GM12878 (cell line): ENCODE measurements at regions not wholly inside any gene's neighbourhood (a gene's known extent, or its start where the extent isn't known, plus 50 kb on each side); places are given as distances from the start of the nearest gene placed in this dataset.

ENCODE experiments used
- ATAC-seq: fragments of 200-7000 bp; cut with Tn5 transposase; 3 replicates; pipeline ENCODE4 v1.9.1; 2020; ENCODE audit warnings: mild to moderate bottlenecking, moderate library complexity
- BruUV-seq: library from RNA; stranded (reverse); fragments of 400-500 nt; replicated peaks from 2 replicates; lab custom pipeline; 2021; lab: Mats Ljungman, UMichigan
- CTCF ChIA-PET: fragments of 300-600 bp; sonication (Branson Sonifier 250); formaldehyde crosslinking; extraction: SDS; loops from one replicate; lab custom pipeline; 2021; ENCODE audit warnings: inconsistent platforms; lab: Yijun Ruan, JAX
- POLR2A ChIA-PET: fragments of 350-600 bp; formaldehyde crosslinking; extraction: SDS; loops from one replicate; lab custom pipeline; 2021; ENCODE audit warnings: inconsistent platforms; lab: Charles Lee
- RAD21 ChIA-PET: fragments of 300-600 bp; sonication (Branson Sonifier 250); formaldehyde crosslinking; loops from one replicate; lab custom pipeline; 2023; ENCODE audit warnings: antibody characterized with exemption; ENCODE audit not compliant: unreplicated experiment; lab: Charles Lee
- SMC1A ChIA-PET: fragments of 300-600 bp; sonication (Branson Sonifier 250); formaldehyde crosslinking; loops from one replicate; lab custom pipeline; 2023; ENCODE audit not compliant: unreplicated experiment, uncharacterized antibody; lab: Charles Lee
- DNase-seq: peaks from one replicate; pipeline ENCODE4 v3.0.0-alpha.2; 2011; ENCODE audit warnings: low read depth, low spot score
- FAIRE-seq: peaks from 3 replicates; lab custom pipeline; 2011; peaks lifted over from hg19 to GRCh38; lab: Jason Lieb, UNC
- H2AFZ ChIP-seq: 2 replicates; pipeline ENCODE4 v1.6.0; 2011; ENCODE audit warnings: low read depth, low read length, control low read depth; ENCODE audit not compliant: control insufficient read depth
- H3K27ac ChIP-seq: 2 replicates; pipeline ENCODE4 v1.5.1; 2011; ENCODE audit warnings: control low read depth; ENCODE audit not compliant: control insufficient read depth, insufficient read depth
- H3K27me3 ChIP-seq, 2 experiments: replicated peaks in 1 of 2; 2 replicates each; pipeline versions ENCODE4 v1.6.0 to v1.6.1; 2011; ENCODE audit warnings: low read length in 1 of 2; ENCODE audit not compliant: control insufficient read depth in 2 of 2, insufficient read depth in 2 of 2
- H3K36me3 ChIP-seq, 2 experiments: 2 replicates each; pipeline ENCODE4 v1.5.1; 2011; ENCODE audit warnings: low read length in 1 of 2; ENCODE audit not compliant: control insufficient read depth in 2 of 2, insufficient read depth in 2 of 2
- H3K4me1 ChIP-seq: 2 replicates; pipeline ENCODE4 v1.6.1; 2011; ENCODE audit warnings: mild to moderate bottlenecking, low read length, moderate library complexity, mixed read lengths; ENCODE audit not compliant: control insufficient read depth, insufficient read depth
- H3K4me2 ChIP-seq: 2 replicates; pipeline ENCODE4 v1.6.0; 2011; ENCODE audit warnings: control low read depth; ENCODE audit not compliant: control insufficient read depth, insufficient read depth
- H3K4me3 ChIP-seq: fragments of 200-600 bp; sonication (generic); 2 replicates; pipeline ENCODE4 v1.5.1; 2016
- H3K79me2 ChIP-seq: 2 replicates; pipeline ENCODE4 v1.6.0; 2011; ENCODE audit warnings: low read length; ENCODE audit not compliant: control insufficient read depth, insufficient read depth
- H3K9ac ChIP-seq: 2 replicates; pipeline ENCODE4 v1.8.0; 2011; ENCODE audit warnings: low read length, control low read depth, mixed read lengths; ENCODE audit not compliant: control insufficient read depth, insufficient read depth
- H3K9me3 ChIP-seq: replicated peaks from 3 replicates; pipeline ENCODE4 v1.5.1; 2011; ENCODE audit warnings: mild to moderate bottlenecking, low read length; ENCODE audit not compliant: control insufficient read depth, insufficient read depth
- H4K20me1 ChIP-seq: 2 replicates; pipeline ENCODE4 v1.6.0; 2011; ENCODE audit not compliant: control insufficient read depth, insufficient read depth
- ATF3 ChIP-seq: IDR thresholded peaks from 2 replicates; pipeline ENCODE4 v1.6.1; 2011; ENCODE audit warnings: low read depth, mild to moderate bottlenecking, low read length, moderate library complexity, borderline replicate concordance; ENCODE audit errors: extremely low read depth
- CBX3 ChIP-seq: fragments of 200-600 bp; sonication (generic); IDR thresholded peaks from 2 replicates; pipeline ENCODE4 v1.6.1; 2016; ENCODE audit warnings: low read depth, borderline replicate concordance
- CEBPZ ChIP-seq: fragments of 150-350 bp; IDR thresholded peaks from 2 replicates; pipeline ENCODE4 v1.6.1; 2016; ENCODE audit warnings: low read depth, low read length
- EP300 ChIP-seq, 2 experiments: fragments of 150-350 bp in 1 of 2; IDR thresholded peaks; 2 replicates each; pipeline ENCODE4 v1.6.1; 2011 to 2012; ENCODE audit warnings: low read depth in 2 of 2, low read length in 2 of 2, borderline replicate concordance in 1 of 2, improper control_type of control experiment in 1 of 2, inconsistent platforms in 1 of 2; ENCODE audit not compliant: control insufficient read depth in 1 of 2
- ETV6 ChIP-seq, 2 experiments: fragments of 450-650 bp in 1 of 2; IDR thresholded peaks in 1 of 2; conservative IDR thresholded peaks in 1 of 2; 2 replicates each; pipeline ENCODE4 v1.6.1; 2014; ENCODE audit warnings: antibody characterized with exemption in 1 of 2, borderline replicate concordance in 1 of 2, low read depth in 1 of 2, mild to moderate bottlenecking in 1 of 2, moderate library complexity in 1 of 2
- GABPA ChIP-seq: IDR thresholded peaks from 2 replicates; pipeline ENCODE4 v1.6.1; 2014; ENCODE audit warnings: antibody characterized with exemption, low read depth, mild to moderate bottlenecking, inconsistent platforms
- PAX8 ChIP-seq: fragments of 450-650 bp; IDR thresholded peaks from 2 replicates; pipeline ENCODE4 v1.6.1; 2017; ENCODE audit warnings: mild to moderate bottlenecking, moderate library complexity
- POLR2A ChIP-seq: IDR thresholded peaks from 2 replicates; pipeline ENCODE4 v1.6.1; 2011; ENCODE audit warnings: low read depth, mild to moderate bottlenecking, low read length
- RUNX3 ChIP-seq: IDR thresholded peaks from 2 replicates; pipeline ENCODE4 v1.6.1; 2012; ENCODE audit warnings: low read length, inconsistent platforms
- SUZ12 ChIP-seq: fragments of 200-600 bp; sonication (generic); IDR thresholded peaks from one replicate; pipeline ENCODE4 v1.6.1; 2018; ENCODE audit warnings: antibody characterized with exemption, mild to moderate bottlenecking; ENCODE audit not compliant: unreplicated experiment
- YBX1 ChIP-seq: fragments of 450-650 bp; IDR thresholded peaks from 2 replicates; pipeline ENCODE4 v1.6.1; 2016; ENCODE audit warnings: antibody characterized with exemption
- WGBS: methylation state at CpG from one replicate; pipeline ENCODE4 v1.1.6; 2016; ENCODE audit warnings: low lambda C conversion rate; ENCODE audit not compliant: insufficient replicate concordance, insufficient coverage; ENCODE audit errors: missing lambda C conversion rate; 5-methylcytosine and 5-hydroxymethylcytosine counted together
- in situ Hi-C: fragments of 300-500 bp; cut with MboI; formaldehyde crosslinking; loops from 9 replicates; pipeline ENCODE4 v1.14.3; 2018; ENCODE audit warnings: mixed read lengths
- intact Hi-C: fragments of 100-400 bp; cut with micrococcal nuclease; formaldehyde crosslinking; loops from one replicate; pipeline ENCODE4 v1.14.2; 2022; ENCODE audit not compliant: unreplicated experiment
- TF ChIP-seq, protein P1 (sequence below): fragments of 450-650 bp; IDR thresholded peaks from 2 replicates; pipeline ENCODE4 v1.6.1; 2017; ENCODE audit warnings: mild to moderate bottlenecking, low read depth, inconsistent platforms; ENCODE audit not compliant: poor library complexity, severe bottlenecking
- TF ChIP-seq, protein P2 (sequence below): fragments of 450-650 bp; conservative IDR thresholded peaks from 2 replicates; pipeline ENCODE4 v1.6.1; 2017; ENCODE audit warnings: mild to moderate bottlenecking, moderate library complexity

- Histone ChIP-seq H3K9ac (no peak overlapping the region), H3K27ac (no peak overlapping the region), H3K79me2 (no peaks in the 10 kb centered on the region), H3K4me3 (no peak overlapping the region), H2AFZ (no peak overlapping the region), H3K9me3 (no peaks in the 10 kb centered on the region), H3K27me3 (peaks cover 0 to 2% of the 10 kb centered on the region in 2 experiments; a peak in 2 of 4 replicates), H3K4me2 (no peak overlapping the region), H3K36me3 (no peaks in the 10 kb centered on the region), H4K20me1 (no peaks in the 10 kb centered on the region), H3K4me1 (no peaks in the 10 kb centered on the region)
- RAD21 ChIA-PET = no interaction called here
- ATAC-seq (no peak), DNase-seq (no peak), FAIRE-seq (no peak)
- in situ Hi-C loops = no loop called here
- TF ChIP-seq CEBPZ (no peak), PAX8 (no peak), YBX1 (no peak), POLR2A (no peak), ATF3 (no peak), SUZ12 (no peak), GABPA (no peak), EP300 (IDR thresholded peaks at IDR 0.05; ENCODE audit: borderline replicate concordance in 1 of 2, control insufficient read depth in 1 of 2, low read depth in 2 of 2, low read length in 2 of 2) (no peak), RUNX3 (no peak), ETV6 (conservative IDR thresholded peaks at IDR 0.05 in 1 of 2, IDR thresholded peaks at IDR 0.05 in 1 of 2; ENCODE audit: borderline replicate concordance in 1 of 2, low read depth in 1 of 2) (no peak), CBX3 (no peak)
- TF ChIP-seq, protein P1, sequence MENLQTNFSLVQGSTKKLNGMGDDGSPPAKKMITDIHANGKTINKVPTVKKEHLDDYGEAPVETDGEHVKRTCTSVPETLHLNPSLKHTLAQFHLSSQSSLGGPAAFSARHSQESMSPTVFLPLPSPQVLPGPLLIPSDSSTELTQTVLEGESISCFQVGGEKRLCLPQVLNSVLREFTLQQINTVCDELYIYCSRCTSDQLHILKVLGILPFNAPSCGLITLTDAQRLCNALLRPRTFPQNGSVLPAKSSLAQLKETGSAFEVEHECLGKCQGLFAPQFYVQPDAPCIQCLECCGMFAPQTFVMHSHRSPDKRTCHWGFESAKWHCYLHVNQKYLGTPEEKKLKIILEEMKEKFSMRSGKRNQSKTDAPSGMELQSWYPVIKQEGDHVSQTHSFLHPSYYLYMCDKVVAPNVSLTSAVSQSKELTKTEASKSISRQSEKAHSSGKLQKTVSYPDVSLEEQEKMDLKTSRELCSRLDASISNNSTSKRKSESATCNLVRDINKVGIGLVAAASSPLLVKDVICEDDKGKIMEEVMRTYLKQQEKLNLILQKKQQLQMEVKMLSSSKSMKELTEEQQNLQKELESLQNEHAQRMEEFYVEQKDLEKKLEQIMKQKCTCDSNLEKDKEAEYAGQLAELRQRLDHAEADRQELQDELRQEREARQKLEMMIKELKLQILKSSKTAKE = no peak
- TF ChIP-seq, protein P2, sequence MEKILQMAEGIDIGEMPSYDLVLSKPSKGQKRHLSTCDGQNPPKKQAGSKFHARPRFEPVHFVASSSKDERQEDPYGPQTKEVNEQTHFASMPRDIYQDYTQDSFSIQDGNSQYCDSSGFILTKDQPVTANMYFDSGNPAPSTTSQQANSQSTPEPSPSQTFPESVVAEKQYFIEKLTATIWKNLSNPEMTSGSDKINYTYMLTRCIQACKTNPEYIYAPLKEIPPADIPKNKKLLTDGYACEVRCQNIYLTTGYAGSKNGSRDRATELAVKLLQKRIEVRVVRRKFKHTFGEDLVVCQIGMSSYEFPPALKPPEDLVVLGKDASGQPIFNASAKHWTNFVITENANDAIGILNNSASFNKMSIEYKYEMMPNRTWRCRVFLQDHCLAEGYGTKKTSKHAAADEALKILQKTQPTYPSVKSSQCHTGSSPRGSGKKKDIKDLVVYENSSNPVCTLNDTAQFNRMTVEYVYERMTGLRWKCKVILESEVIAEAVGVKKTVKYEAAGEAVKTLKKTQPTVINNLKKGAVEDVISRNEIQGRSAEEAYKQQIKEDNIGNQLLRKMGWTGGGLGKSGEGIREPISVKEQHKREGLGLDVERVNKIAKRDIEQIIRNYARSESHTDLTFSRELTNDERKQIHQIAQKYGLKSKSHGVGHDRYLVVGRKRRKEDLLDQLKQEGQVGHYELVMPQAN = no peak
- 36% methylated on average over 3 of the region's 3 CpGs for WGBS
- SMC1A ChIA-PET = interaction anchor here (0.7 kb wide), 1 partner anchor 1418 kb away, joined by 3 read pairs; no protein-coding TSS in a partner anchor
- POLR2A ChIA-PET = no interaction called here
- CTCF ChIA-PET = no interaction called here
- BruUV-seq = no TSS peak
- intact Hi-C loops = no loop called here
Observed at GRCh38 chr6:47153404-47153755, 111.2 kb upstream of the ADGRF1 start.
